ENCODE measurements at regions not wholly inside any gene's neighbourhood (a gene's known extent, or its start where the extent isn't known, plus 50 kb on each side); places are given as distances from the start of the nearest gene placed in this dataset.
"Not testable (repeated sequence)": the region's sequence is repeated elsewhere in the genome, so short reads cannot be mapped to it uniquely, and the experiment has no call there.

DNA sequence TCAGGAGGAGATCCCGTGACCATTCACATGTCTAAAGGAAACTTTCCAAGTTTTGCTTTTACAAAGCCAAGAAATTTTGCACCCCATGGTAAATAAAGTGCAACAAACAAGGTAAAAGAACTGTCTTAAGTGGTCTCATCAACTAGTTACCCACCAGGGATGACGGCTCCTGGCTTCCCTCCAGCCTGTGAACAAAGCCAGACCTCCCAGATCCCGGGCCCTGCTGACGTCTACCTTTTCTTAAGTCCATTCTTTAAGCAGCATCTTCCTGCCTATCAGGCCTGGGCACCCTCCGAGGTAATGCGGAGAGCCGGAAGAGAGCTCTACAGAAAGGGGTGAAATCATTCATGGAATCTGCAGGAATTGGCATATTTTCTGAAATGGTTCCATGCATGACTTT lies 58.0 kb upstream of the DAAM1 start:
- DNase-seq (ENCODE audit: low read depth in 4 of 4, low spot score in 2 of 4) = no peak

DNA sequence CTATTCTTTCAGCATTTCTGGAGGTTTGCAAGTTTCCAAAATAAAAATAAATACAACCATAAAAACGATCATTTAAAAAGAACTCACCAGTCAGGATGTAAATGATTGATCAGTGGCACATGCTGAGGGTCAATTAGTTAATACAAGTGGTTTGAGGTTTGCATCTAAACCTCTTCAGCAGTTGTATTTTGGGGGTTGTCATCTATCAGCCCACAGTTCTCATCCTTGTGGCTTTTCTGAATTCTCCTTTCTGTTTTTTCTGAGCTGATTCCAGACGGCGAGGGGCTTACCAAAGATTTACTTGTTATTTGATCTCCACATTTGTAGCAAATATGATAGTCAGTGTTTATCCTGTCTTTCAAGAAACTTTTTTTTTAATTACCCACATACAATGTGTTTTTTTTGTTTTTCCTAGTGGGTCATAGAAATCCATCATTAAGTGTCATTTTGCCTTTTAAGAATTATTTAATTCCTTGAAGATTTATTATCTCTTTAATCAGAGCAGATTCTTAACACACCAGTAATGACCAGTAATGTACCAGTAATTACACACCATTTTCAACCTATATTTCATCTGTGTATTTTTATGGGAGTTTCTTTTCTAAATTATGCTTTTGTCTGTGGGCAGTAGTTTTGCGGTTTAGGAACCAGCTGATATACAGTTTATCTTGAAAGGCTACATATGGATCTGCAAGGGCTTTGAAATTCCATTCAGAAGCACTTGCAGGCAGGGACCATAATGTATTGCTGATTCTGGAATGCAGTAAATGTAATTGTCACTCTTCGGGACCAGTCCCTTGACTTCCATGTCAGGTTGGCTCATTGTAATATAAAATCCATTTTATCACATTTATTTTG lies 56.3 kb upstream of the DAAM1 start:
- peak in 1 of 4 donors; percentile 38 for DNase-seq (ENCODE audit: low read depth in 4 of 4, low spot score in 2 of 4)

DNA sequence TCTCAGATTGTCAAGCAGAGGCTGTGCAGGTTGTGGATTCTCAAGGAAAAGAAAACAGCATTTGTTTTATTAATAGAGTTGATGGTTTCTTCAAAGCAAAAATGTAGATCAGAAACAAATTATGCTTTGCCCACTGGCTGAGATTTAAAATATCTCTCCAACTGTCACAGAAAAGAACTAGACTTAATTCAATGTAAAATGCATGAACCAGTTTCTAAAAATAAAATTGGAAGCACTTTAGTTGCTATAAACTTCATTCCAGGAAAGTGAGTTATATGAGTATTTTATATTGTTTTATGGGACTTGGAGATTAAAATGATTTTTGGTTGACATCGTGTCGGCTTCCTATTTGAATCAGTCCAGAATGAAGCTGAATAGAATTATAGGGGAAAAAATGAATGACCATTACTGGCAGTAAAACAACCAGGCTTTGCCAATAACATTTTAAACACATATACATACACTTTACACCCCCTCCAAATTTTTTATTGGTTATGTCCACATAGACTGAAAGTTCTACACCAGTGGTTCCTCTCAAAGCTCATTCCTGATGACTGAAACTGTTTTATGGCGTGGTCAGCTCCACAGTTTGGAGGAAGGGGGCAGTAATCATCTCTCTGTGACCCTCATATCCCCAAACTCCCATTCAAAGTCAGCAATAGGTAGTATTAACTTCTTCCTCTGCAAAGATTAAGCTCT lies 55.5 kb upstream of the DAAM1 start:
- DNase-seq (ENCODE audit: low read depth in 4 of 4, low spot score in 2 of 4) = peak in 2 of 4 donors; percentile 40 to 63

DNA sequence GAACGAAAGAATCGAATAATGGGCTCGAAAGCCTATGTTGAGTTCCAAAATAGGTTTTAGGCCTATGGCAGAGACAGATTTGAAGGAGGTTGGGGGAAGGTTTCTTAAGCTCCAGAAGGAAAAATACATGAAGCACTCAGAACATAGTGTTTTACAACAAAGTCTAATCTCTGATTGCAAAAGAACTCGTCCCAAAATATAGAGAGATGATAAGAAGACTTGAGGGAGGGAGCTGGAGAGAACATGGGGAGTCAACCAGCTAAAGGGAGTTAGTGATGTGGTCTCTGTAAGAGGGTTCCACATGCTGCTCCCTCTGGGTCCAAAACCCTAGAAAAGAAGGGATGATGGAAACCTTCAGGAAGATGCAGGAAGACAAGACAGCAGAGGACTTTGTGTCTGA lies 54.8 kb upstream of the DAAM1 start:
- no peak for DNase-seq (ENCODE audit: low read depth in 4 of 4, low spot score in 2 of 4)

DNA sequence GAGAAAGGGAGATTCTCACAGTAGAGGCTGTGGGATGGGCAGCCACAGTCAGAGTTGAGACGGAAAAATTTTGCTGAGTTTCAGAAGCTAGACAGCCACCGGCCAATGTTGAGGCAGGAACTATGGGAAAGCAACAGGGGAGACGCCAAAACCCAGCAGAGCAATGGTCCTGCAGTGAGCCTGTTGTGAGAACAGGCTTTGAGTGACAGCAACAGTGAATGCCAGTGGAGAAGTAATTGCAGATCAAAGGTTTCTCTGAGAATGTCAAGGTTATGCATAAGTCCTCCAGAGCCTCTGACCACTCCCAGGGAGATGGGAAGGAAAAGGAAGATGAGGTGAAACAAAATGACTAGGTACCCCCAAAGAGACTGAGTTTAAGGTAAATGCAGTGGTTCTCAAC lies 54.2 kb upstream of the DAAM1 start:
- no peak for DNase-seq (ENCODE audit: low read depth in 4 of 4, low spot score in 2 of 4)

GRCh38 chr14:59137256-59137655 lies 51.2 kb upstream of the DAAM1 start:
- no peak for DNase-seq (ENCODE audit: low read depth in 4 of 4, low spot score in 2 of 4)

DNA sequence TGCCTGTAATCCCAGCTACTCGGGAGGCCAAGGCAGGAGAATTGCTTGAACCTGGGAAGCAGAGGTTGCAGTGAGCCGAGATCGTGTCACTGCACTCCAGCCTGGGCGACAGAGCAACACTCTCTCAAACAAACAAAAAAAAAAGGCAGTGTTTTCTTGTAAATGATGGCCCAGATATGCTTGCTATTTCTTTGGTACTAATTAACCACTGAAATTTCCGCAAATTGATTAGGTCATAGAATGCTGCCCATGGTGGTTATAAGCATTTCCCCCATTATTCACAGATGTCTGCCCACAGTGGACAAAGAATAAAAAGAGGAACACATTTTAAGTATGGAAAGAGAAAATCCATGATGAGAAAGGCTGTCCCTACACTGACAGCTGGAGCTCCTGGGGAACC lies 49.9 kb upstream of the DAAM1 start:
- DNase-seq (ENCODE audit: low read depth in 4 of 4, low spot score in 2 of 4) = not testable (repeated sequence)

All from left renal cortex interstitium (tissue), 4 donors.